ENCODE measurements at regions not wholly inside any gene's neighbourhood (a gene's known extent, or its start where the extent isn't known, plus 50 kb on each side); places are given as distances from the start of the nearest gene placed in this dataset.

DNA sequence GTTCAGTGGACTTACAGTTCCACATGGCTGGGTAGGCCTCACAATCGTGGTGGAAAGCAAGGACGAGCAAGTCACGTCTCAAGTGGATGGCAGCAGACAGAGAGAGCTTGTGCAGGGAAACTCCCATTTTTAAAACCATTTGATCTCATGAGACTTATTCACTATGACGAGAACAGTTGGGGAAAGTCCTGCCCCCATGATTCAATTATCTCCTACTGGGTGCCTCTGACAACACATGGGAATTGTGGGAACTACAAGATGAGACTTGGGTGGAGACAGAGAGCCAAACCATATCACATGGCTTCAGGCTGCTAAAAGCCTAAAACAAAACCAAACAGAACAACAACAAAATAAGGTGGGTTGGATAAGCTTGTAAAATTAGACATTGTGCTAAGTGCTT lies 194.4 kb upstream of the CPEB2 start:
- no peak for DNase-seq

DNA sequence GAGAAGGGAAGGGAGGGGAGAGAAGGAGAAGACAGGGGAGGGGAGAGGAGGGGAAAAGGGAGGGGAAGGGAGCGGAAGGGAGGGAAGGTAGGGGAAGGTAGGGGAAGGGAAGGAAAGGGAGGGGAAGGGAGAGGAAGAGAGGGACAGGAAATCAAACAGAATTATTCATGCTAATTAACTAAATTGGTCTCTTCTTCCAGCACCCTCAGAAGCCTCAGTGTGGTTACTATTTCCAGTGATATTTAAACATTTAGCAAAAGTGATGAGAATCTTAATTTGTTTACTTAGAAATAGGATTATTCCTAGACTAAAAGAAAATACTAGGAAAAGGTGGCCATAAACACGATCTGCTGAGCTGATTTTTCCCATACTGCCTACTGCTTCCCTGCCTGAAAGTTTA lies 193.1 kb upstream of the CPEB2 start:
- Mint-ChIP-seq H3K4me1 (peaks cover 5 to 20% of the 10 kb centered on the region in 2 donors), H3K9me3 (no peaks in the 10 kb centered on the region), H3K27me3 (ENCODE audit: low read depth in 2 of 2) (no peaks in the 10 kb centered on the region), H3K36me3 (no peaks in the 10 kb centered on the region), H3K4me3 (no peak overlapping the region), H3K27ac (no peak overlapping the region)
- Histone ChIP-seq H3K9me3 (ENCODE audit: control insufficient read depth, insufficient read depth, low read length) (no peaks in the 10 kb centered on the region), H3K27ac (ENCODE audit: low read length) (no peak overlapping the region), H3K4me3 (ENCODE audit: low read length) (no peak overlapping the region), H3K4me1 (ENCODE audit: control insufficient read depth, insufficient read depth, low read length) (no peaks in the 10 kb centered on the region), H3K27me3 (ENCODE audit: control insufficient read depth, insufficient read depth, low read length) (no peaks in the 10 kb centered on the region), H3K36me3 (ENCODE audit: control insufficient read depth, insufficient read depth, low read length) (no peaks in the 10 kb centered on the region)
- intact Hi-C loops (cut with micrococcal nuclease), result no loop called here
- 92% methylated on average over 2 of the region's 2 CpGs for WGBS (ENCODE audit: insufficient coverage)
- TF ChIP-seq, protein P1, sequence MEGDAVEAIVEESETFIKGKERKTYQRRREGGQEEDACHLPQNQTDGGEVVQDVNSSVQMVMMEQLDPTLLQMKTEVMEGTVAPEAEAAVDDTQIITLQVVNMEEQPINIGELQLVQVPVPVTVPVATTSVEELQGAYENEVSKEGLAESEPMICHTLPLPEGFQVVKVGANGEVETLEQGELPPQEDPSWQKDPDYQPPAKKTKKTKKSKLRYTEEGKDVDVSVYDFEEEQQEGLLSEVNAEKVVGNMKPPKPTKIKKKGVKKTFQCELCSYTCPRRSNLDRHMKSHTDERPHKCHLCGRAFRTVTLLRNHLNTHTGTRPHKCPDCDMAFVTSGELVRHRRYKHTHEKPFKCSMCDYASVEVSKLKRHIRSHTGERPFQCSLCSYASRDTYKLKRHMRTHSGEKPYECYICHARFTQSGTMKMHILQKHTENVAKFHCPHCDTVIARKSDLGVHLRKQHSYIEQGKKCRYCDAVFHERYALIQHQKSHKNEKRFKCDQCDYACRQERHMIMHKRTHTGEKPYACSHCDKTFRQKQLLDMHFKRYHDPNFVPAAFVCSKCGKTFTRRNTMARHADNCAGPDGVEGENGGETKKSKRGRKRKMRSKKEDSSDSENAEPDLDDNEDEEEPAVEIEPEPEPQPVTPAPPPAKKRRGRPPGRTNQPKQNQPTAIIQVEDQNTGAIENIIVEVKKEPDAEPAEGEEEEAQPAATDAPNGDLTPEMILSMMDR (IDR thresholded peaks at IDR 0.05), result no peak
- ATAC-seq, result no peak
- DNase-seq, result no peak

More for the DNA sequence above, 194.4 kb upstream of the CPEB2 start:
- H3K9me3 ChIP-seq (ENCODE audit: control insufficient read depth, insufficient read depth, low read length), result no peaks in the 10 kb centered on the region
- H3K4me3 ChIP-seq (ENCODE audit: low read length), result no peak overlapping the region
- 80% methylated on average over 4 of the region's 4 CpGs for whole genome bisulfite sequencing (ENCODE audit: insufficient coverage)
- no peak overlapping the region for H3K27ac ChIP-seq (ENCODE audit: low read length)
- Mint-ChIP-seq H3K36me3 (no peaks in the 10 kb centered on the region), H3K4me3 (no peak overlapping the region), H3K27ac (no peak overlapping the region), H3K27me3 (ENCODE audit: low read depth in 2 of 2) (no peaks in the 10 kb centered on the region), H3K9me3 (no peaks in the 10 kb centered on the region), H3K4me1 (peaks cover 5 to 20% of the 10 kb centered on the region in 2 donors)
- ATAC-seq, result no peak
- TF ChIP-seq, protein P1 (IDR thresholded peaks at IDR 0.05), result no peak
- H3K4me1 ChIP-seq (ENCODE audit: control insufficient read depth, insufficient read depth, low read length), result no peaks in the 10 kb centered on the region
- no peaks in the 10 kb centered on the region for H3K27me3 ChIP-seq (ENCODE audit: control insufficient read depth, insufficient read depth, low read length)
- no peaks in the 10 kb centered on the region for H3K36me3 ChIP-seq (ENCODE audit: control insufficient read depth, insufficient read depth, low read length)
- intact Hi-C loops (cut with micrococcal nuclease), result no loop called here

DNA sequence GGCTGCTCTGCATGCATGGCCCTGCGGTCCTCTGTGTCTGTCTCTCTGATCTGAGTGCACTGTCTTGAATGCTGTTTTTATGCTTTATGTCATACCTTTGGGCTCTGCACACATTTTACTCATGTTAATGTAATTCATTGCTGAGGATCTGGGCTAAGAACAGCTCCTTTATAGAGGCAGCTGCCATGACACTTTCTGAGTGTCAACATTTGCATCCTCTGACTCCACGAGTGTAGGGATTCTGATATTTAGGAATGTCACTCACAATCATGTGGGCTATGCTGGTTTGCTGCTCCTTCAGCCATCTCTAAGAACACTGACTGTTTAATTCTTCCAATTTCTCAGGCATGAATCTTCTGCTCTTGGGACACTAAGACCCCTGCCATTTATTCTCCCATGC lies 192.2 kb upstream of the CPEB2 start:
- no peaks in the 10 kb centered on the region for H3K4me1 ChIP-seq (ENCODE audit: control insufficient read depth, insufficient read depth, low read length)
- no peaks in the 10 kb centered on the region for H3K9me3 ChIP-seq (ENCODE audit: control insufficient read depth, insufficient read depth, low read length)
- Mint-ChIP-seq H3K27me3 (ENCODE audit: low read depth in 2 of 2) (no peaks in the 10 kb centered on the region), H3K36me3 (no peaks in the 10 kb centered on the region), H3K4me3 (no peak overlapping the region), H3K9me3 (no peaks in the 10 kb centered on the region), H3K4me1 (peaks cover 0 to 13% of the 10 kb centered on the region in 2 donors), H3K27ac (no peak overlapping the region)
- H3K27me3 ChIP-seq (ENCODE audit: control insufficient read depth, insufficient read depth, low read length), result no peaks in the 10 kb centered on the region
- TF ChIP-seq, protein P1 (IDR thresholded peaks at IDR 0.05), result no peak
- 90% methylated on average over 2 of the region's 2 CpGs for WGBS (ENCODE audit: insufficient coverage)
- no peaks in the 10 kb centered on the region for H3K36me3 ChIP-seq (ENCODE audit: control insufficient read depth, insufficient read depth, low read length)
- no peak overlapping the region for H3K4me3 ChIP-seq (ENCODE audit: low read length)
- no peak for ATAC-seq
- no peak overlapping the region for H3K27ac ChIP-seq (ENCODE audit: low read length)
- intact Hi-C loops (cut with micrococcal nuclease), result no loop called here
- DNase-seq, result no peak

DNA sequence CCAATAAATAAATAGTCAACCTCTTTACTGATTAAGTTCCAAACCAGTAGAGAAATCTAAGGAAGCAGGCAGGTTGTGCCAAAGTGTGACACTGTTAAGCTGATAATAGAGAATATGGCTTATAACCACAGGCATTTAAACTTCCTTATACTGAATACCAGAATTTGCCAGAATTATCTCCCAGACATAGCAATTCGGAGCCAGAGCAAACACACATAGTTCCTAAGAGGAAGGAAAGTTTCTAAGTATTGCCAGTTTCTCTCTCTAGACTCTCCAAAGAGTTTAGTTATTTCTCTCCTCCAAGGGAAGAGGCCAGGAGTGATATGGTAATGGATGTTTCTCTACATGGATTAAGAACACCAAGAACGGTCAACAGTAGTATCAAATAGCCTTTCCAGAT lies 191.7 kb upstream of the CPEB2 start:
- H3K4me1 ChIP-seq (ENCODE audit: control insufficient read depth, insufficient read depth, low read length), result no peaks in the 10 kb centered on the region

More for the DNA sequence above, 191.7 kb upstream of the CPEB2 start:
- DNase-seq (no peak), ATAC-seq (no peak)
- Histone ChIP-seq H3K27me3 (ENCODE audit: control insufficient read depth, insufficient read depth, low read length) (no peaks in the 10 kb centered on the region), H3K27ac (ENCODE audit: low read length) (no peak overlapping the region), H3K9me3 (ENCODE audit: control insufficient read depth, insufficient read depth, low read length) (no peaks in the 10 kb centered on the region), H3K36me3 (ENCODE audit: control insufficient read depth, insufficient read depth, low read length) (no peaks in the 10 kb centered on the region), H3K4me3 (ENCODE audit: low read length) (no peak overlapping the region)
- no peaks in the 10 kb centered on the region for H3K27me3 Mint-ChIP-seq (ENCODE audit: low read depth in 2 of 2)
- H3K9me3 Mint-ChIP-seq, result no peaks in the 10 kb centered on the region
- TF ChIP-seq, protein P1 (IDR thresholded peaks at IDR 0.05), result no peak
- peaks cover 0 to 13% of the 10 kb centered on the region in 2 donors for H3K4me1 Mint-ChIP-seq
- no peaks in the 10 kb centered on the region for H3K36me3 Mint-ChIP-seq
- no peak overlapping the region for H3K4me3 Mint-ChIP-seq
- intact Hi-C loops (cut with micrococcal nuclease), result no loop called here
- no peak overlapping the region for H3K27ac Mint-ChIP-seq
- no CpG with 5 or more reads among the region's 2 CpGs for WGBS (ENCODE audit: insufficient coverage)

Data from natural killer cell (primary cell).